ENCODE measurements at regions not wholly inside any gene's neighbourhood (a gene's known extent, or its start where the extent isn't known, plus 50 kb on each side); places are given as distances from the start of the nearest gene placed in this dataset.

DNA sequence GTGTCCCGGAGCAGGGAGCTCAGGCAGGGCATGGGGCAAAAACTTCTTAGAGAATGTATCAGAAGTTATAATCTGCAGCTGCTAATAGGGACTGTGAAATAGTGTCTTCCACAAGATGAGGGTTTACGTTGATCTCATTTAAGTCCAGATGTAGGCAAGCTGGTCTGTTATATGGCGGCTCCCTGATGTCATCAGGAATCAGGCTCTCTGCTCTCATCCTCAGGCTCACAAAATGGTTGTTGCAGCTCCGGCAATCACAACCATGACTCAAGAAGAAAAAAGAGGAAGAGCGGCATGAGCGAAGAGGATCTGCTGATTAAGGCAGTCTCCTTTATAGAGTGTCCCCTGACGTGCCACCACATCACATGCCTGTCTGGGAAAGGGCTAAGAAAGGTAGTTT is 191.3 kb downstream of the KLF5 start:
- Mint-ChIP-seq H3K4me1 (no peaks in the 10 kb centered on the region), H3K9me3 (no peaks in the 10 kb centered on the region), H3K36me3 (ENCODE audit: low read depth) (no peaks in the 10 kb centered on the region), H3K4me3 (no peak overlapping the region), H3K27ac (no peak overlapping the region), H3K27me3 (no peaks in the 10 kb centered on the region)
- no peak for DNase-seq
- ChIA-PET CTCF (interaction anchor here (0.6 kb wide), 1 partner anchor 254 kb away, joined by 3 read pairs; no protein-coding TSS in a partner anchor), POLR2A (no interaction called here)

- no peak for DNase-seq
- H3K27ac Mint-ChIP-seq: no peak overlapping the region
- H3K36me3 Mint-ChIP-seq (ENCODE audit: low read depth): no peaks in the 10 kb centered on the region
- no peaks in the 10 kb centered on the region for H3K27me3 Mint-ChIP-seq
- ChIA-PET CTCF (no interaction called here), POLR2A (no interaction called here)
- H3K9me3 Mint-ChIP-seq: no peaks in the 10 kb centered on the region
- H3K4me1 Mint-ChIP-seq: no peaks in the 10 kb centered on the region
- H3K4me3 Mint-ChIP-seq: no peak overlapping the region
Observed at GRCh38 chr13:73248711-73249580, 190.1 kb downstream of the KLF5 start.

DNA sequence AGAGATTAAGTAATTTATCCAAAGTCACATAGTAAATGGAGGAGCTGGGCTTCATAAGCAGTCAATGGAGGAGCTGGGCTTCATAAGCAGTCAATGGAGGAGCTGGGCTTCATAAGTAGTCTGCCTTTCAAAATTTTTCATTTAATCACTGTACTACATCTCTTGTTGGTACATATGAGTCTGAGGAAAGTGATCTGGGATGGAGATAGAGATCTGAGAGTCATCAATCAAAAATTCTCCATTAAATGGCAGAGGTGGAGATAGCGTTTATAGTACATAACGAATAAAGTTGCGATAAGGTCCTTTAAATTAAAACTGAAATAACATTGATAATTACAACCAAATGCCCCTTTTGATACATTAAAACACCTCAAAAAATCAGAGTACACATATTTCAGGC is 189.3 kb downstream of the KLF5 start:
- Mint-ChIP-seq H3K27me3 (no peaks in the 10 kb centered on the region), H3K4me3 (no peak overlapping the region), H3K4me1 (no peaks in the 10 kb centered on the region), H3K9me3 (no peaks in the 10 kb centered on the region), H3K27ac (no peak overlapping the region), H3K36me3 (ENCODE audit: low read depth) (no peaks in the 10 kb centered on the region)
- ChIA-PET CTCF (no interaction called here), POLR2A (no interaction called here)
- DNase-seq: no peak

DNA sequence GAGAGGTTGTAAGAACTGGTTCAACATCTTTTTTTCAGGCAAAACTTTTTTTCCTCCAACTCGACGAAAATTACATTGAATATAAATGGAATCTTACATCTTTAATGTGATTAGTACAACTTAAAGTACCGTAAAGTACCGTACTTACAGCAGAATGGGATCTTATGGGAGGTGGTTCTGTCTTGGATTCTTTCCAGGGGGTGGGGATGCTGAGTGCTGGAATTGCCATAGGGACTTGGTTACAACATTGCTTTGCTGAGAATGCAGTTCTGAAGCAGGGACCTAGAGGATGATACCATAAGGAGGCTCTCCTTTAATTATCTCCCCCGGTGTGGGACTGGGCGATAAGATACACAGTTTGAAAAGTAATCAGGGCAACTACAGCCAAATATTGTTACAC is 186.4 kb downstream of the KLF5 start:
- POLR2A ChIA-PET: no interaction called here
- Mint-ChIP-seq H3K27ac (no peak overlapping the region), H3K9me3 (no peaks in the 10 kb centered on the region), H3K4me1 (no peaks in the 10 kb centered on the region), H3K36me3 (ENCODE audit: low read depth) (no peaks in the 10 kb centered on the region), H3K4me3 (no peak overlapping the region), H3K27me3 (no peaks in the 10 kb centered on the region)
- CTCF ChIA-PET: no interaction called here
- DNase-seq: no peak

DNA sequence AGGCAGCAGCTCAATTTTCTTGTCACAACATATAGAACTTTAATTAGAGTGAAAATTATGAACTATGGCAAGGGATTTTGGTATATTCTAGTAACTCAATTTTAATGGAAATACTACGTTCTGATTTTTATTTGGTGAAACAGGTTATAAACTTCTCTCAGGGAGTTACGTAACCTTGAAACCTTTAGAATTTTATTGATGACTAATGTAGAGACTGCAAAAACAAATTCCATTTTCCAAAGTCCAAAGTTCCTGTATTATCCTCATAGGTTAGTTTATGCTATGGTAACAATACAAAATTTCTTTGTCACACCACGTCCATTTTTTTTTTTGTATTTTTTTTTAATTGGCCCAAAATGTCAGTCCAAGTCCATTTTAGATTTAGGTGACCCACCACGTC is 185.7 kb downstream of the KLF5 start:
- Mint-ChIP-seq H3K27me3 (peaks cover 3% of the 10 kb centered on the region), H3K27ac (no peak overlapping the region), H3K9me3 (no peaks in the 10 kb centered on the region), H3K36me3 (ENCODE audit: low read depth) (no peaks in the 10 kb centered on the region), H3K4me1 (no peaks in the 10 kb centered on the region), H3K4me3 (no peak overlapping the region)
- no peak for DNase-seq
- POLR2A ChIA-PET: no interaction called here
- CTCF ChIA-PET: no interaction called here

- Mint-ChIP-seq H3K36me3 (ENCODE audit: low read depth) (no peaks in the 10 kb centered on the region), H3K4me3 (no peak overlapping the region), H3K27ac (no peak overlapping the region), H3K4me1 (no peaks in the 10 kb centered on the region), H3K9me3 (no peaks in the 10 kb centered on the region), H3K27me3 (peaks cover 3% of the 10 kb centered on the region)
- no peak for DNase-seq
- POLR2A ChIA-PET: no interaction called here
- CTCF ChIA-PET: no interaction called here
Observed at GRCh38 chr13:73242515-73243015, 183.8 kb downstream of the KLF5 start.

DNA sequence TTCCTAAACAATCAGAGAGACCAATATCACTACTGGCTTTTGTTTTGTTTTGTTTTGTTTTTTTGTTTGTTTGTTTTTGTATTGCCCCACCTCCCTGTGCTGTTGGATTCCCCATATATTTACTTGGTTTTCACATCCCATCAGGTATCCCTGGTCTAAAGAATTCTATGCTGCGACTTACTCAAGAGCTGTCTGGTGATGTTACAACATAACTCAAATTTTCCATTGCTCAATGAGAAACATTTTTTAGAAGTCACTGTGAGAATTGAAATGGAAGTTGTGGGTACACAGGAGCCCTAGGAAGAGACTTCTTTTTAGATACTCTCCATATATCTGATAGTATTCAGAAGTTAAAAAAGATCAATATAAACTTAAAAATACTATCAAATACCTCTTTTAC is 181.4 kb downstream of the KLF5 start:
- ChIA-PET CTCF (no interaction called here), POLR2A (no interaction called here)
- Mint-ChIP-seq H3K27me3 (peaks cover 3% of the 10 kb centered on the region), H3K36me3 (ENCODE audit: low read depth) (no peaks in the 10 kb centered on the region), H3K4me1 (no peaks in the 10 kb centered on the region), H3K9me3 (no peaks in the 10 kb centered on the region), H3K27ac (no peak overlapping the region), H3K4me3 (no peak overlapping the region)
- no peak for DNase-seq

DNA sequence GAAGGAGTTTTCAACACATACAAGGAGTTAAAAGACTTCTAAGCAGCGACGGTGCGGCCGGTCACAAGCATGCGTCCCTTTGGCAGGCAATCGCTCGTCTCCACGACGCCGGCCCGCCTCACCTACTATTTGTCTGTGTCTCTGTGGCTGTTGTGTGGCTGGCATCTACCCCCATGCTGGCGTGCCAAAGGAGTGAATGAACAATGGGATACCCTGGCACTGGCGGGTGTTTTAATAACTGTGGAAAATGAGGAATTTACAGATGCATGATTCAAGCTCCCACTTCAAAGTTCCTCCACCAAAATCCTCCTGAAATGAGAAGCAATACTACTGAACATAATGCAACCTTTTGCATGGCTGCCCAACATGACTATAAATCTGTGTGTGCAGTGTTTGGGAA is 176.6 kb downstream of the KLF5 start:
- CTCF ChIA-PET: no interaction called here
- no peaks in the 10 kb centered on the region for H3K9me3 Mint-ChIP-seq

DNA sequence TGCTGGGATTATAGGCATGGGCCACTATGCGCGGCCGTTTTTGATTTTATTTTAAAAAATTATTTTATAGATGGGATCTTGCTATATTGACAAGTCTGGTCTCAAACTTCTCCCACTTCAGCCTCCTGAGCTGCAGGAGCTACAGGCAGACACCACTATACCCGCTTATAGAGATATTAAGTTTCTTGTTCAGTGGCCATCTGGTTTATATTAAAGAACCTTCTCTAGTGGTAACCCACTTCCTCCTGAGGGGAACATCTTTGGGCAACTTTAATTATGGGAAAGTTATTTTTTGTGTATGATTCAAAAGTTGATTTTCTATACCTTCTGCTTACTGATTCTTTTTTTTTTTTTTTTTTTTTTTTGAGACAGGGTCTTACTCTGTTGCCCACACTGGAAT is 172.7 kb downstream of the KLF5 start:
- no peaks in the 10 kb centered on the region for H3K36me3 Mint-ChIP-seq (ENCODE audit: low read depth)
- no peaks in the 10 kb centered on the region for H3K9me3 Mint-ChIP-seq
- ChIA-PET POLR2A (no interaction called here), CTCF (no interaction called here)
- no peak overlapping the region for H3K4me3 Mint-ChIP-seq
- no peak overlapping the region for H3K27ac Mint-ChIP-seq
- peaks cover 15% of the 10 kb centered on the region for H3K27me3 Mint-ChIP-seq
- peaks cover 19% of the 10 kb centered on the region for H3K4me1 Mint-ChIP-seq
- DNase-seq: no peak

More for the DNA sequence above, 176.6 kb downstream of the KLF5 start:
- Mint-ChIP-seq H3K36me3 (ENCODE audit: low read depth) (no peaks in the 10 kb centered on the region), H3K4me1 (peaks cover 6% of the 10 kb centered on the region), H3K27me3 (peaks cover 6% of the 10 kb centered on the region), H3K27ac (no peak overlapping the region), H3K4me3 (no peak overlapping the region)
- POLR2A ChIA-PET: no interaction called here
- no peak for DNase-seq

DNA sequence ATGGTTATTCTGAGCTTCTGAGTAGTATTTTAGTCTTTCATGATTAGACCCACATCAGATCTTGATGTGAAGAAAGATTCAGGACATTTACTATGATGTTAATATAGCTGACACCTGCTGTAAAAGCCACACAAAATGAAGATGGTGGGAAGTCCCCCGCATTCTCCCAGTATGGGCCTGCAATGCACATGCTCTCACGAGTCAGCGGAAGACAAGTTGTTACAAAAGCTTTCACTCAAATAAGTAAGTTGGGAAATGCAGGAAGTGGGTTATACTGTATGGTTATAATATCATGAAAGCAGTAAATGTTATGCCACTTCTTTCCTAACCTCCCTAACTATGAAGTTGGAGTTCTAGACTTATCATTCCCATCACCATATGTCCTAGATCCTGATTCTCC is 171.9 kb downstream of the KLF5 start:
- DNase-seq: no peak
- POLR2A ChIA-PET: no interaction called here
- Mint-ChIP-seq H3K27me3 (peaks cover 16% of the 10 kb centered on the region), H3K4me3 (no peak overlapping the region), H3K27ac (no peak overlapping the region), H3K36me3 (ENCODE audit: low read depth) (no peaks in the 10 kb centered on the region), H3K9me3 (no peaks in the 10 kb centered on the region), H3K4me1 (peaks cover 19% of the 10 kb centered on the region)
- CTCF ChIA-PET: no interaction called here

- Mint-ChIP-seq H3K4me3 (no peak overlapping the region), H3K4me1 (peaks cover 33% of the 10 kb centered on the region), H3K27ac (no peak overlapping the region), H3K9me3 (no peaks in the 10 kb centered on the region), H3K36me3 (ENCODE audit: low read depth) (no peaks in the 10 kb centered on the region), H3K27me3 (peaks cover 18% of the 10 kb centered on the region)
- ChIA-PET POLR2A (interaction anchor here (1.0 to 1.1 kb wide), 2 partner anchors 9 to 46 kb away, joined by 3 read pairs; no protein-coding TSS in a partner anchor), CTCF (interaction anchor here (1.2 kb wide), 1 partner anchor 69 kb away, joined by 3 read pairs; no protein-coding TSS in a partner anchor)
- peak; percentile 23 for DNase-seq
Observed at GRCh38 chr13:73228546-73228945, 169.7 kb downstream of the KLF5 start.

DNA sequence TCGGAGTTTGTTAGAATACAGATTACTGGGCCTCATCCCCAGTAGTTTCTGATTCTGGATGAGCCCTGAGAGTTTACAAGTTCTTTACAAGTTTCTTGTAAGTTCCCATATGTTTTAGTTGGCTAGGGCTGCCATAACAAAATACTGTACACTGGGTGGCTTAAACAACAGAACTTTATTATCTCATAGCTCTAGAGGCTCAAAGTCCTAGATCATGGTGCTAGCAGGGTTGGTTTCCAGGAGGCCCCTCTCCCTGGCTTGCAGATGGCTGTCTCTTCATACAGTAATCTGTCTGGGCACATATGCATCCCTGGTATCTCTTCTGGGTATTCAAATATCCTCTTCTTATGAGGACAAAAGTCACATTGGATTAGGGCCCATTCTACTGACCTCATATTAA is 167.2 kb downstream of the KLF5 start:
- peaks cover 22% of the 10 kb centered on the region for H3K27me3 Mint-ChIP-seq
- H3K27ac Mint-ChIP-seq: no peak overlapping the region
- no peaks in the 10 kb centered on the region for H3K9me3 Mint-ChIP-seq
- ChIA-PET CTCF (no interaction called here), POLR2A (interaction anchor here (0.7 kb wide), 1 partner anchor 39 kb away, joined by 3 read pairs; no protein-coding TSS in a partner anchor)
- no peak for DNase-seq
- no peaks in the 10 kb centered on the region for H3K36me3 Mint-ChIP-seq (ENCODE audit: low read depth)
- peaks cover 43% of the 10 kb centered on the region for H3K4me1 Mint-ChIP-seq
- no peak overlapping the region for H3K4me3 Mint-ChIP-seq

GRCh38 chr13:73224703-73225102 is 165.9 kb downstream of the KLF5 start:
- Mint-ChIP-seq H3K4me3 (no peak overlapping the region), H3K27ac (no peak overlapping the region), H3K9me3 (no peaks in the 10 kb centered on the region), H3K27me3 (peaks cover 19% of the 10 kb centered on the region), H3K4me1 (peaks cover 37% of the 10 kb centered on the region), H3K36me3 (ENCODE audit: low read depth) (no peaks in the 10 kb centered on the region)
- CTCF ChIA-PET: no interaction called here
- no peak for DNase-seq
- POLR2A ChIA-PET: no interaction called here

DNA sequence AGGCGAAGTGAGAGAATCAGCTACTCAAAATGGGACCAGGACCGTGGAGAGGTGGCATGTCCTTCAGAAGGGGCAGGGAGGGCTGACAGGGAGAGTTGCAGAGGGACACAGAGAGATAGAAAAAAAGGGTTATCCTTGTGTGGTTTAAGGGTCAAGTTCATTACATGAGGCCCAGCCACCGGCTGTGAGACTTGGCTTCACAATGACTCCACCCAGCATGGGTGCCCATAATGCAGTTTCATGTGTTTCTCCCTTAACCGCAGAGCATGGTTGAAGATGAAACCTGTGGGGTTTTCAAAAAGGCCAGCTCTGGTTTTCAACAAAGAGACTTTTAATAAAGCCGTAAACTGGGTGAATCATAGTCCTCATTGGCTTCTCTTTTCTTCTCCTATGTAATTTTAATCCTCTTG is 164.6 kb downstream of the KLF5 start:
- DNase-seq: peak; percentile 50
- Mint-ChIP-seq H3K4me3 (no peak overlapping the region), H3K36me3 (ENCODE audit: low read depth) (no peaks in the 10 kb centered on the region), H3K4me1 (peaks cover 27% of the 10 kb centered on the region), H3K27ac (no peak overlapping the region), H3K9me3 (no peaks in the 10 kb centered on the region), H3K27me3 (peaks cover 28% of the 10 kb centered on the region)
- ChIA-PET POLR2A (no interaction called here), CTCF (no interaction called here)
